GM19372 (cell line): ENCODE measurements at regions not wholly inside any gene's neighbourhood (a gene's known extent, or its start where the extent isn't known, plus 50 kb on each side); places are given as distances from the start of the nearest gene placed in this dataset.

Experiments used
- ATAC-seq: cut with Tn5 transposase; IDR thresholded peaks from one replicate; pipeline ENCODE4 v1.9.1; 2021; ENCODE audit warnings: mild to moderate bottlenecking, low read depth, moderate library complexity; ENCODE audit not compliant: unreplicated experiment

GRCh38 chr14:42602336-42602845 lies 995.7 kb downstream of the LRFN5 start:
- no peak for ATAC-seq

GRCh38 chr14:42572032-42572431 lies 965.4 kb downstream of the LRFN5 start:
- ATAC-seq, result no peak

GRCh38 chr14:42569227-42569626 lies 962.6 kb downstream of the LRFN5 start:
- no peak for ATAC-seq

GRCh38 chr14:42565556-42565955 lies 958.9 kb downstream of the LRFN5 start:
- no peak for ATAC-seq

GRCh38 chr14:42563313-42563712 lies 956.6 kb downstream of the LRFN5 start:
- ATAC-seq, result no peak

- ATAC-seq, result no peak
Observed at GRCh38 chr14:42556551-42556950, 949.9 kb downstream of the LRFN5 start.

- no peak for ATAC-seq
Observed at GRCh38 chr14:42555365-42555764, 948.7 kb downstream of the LRFN5 start.

GRCh38 chr14:42554091-42554490 lies 947.4 kb downstream of the LRFN5 start:
- no peak for ATAC-seq

GRCh38 chr14:42550310-42550709 lies 943.6 kb downstream of the LRFN5 start:
- ATAC-seq, result no peak

- no peak for ATAC-seq
Observed at GRCh38 chr14:42548349-42548748, 941.7 kb downstream of the LRFN5 start.

GRCh38 chr14:42545636-42546035 lies 939.0 kb downstream of the LRFN5 start:
- no peak for ATAC-seq

GRCh38 chr14:42541535-42542001 lies 934.9 kb downstream of the LRFN5 start:
- no peak for ATAC-seq

GRCh38 chr14:42535397-42535796 lies 928.7 kb downstream of the LRFN5 start:
- no peak for ATAC-seq

- ATAC-seq, result no peak
Observed at GRCh38 chr14:42533476-42533875, 926.8 kb downstream of the LRFN5 start.

GRCh38 chr14:42532194-42532593 lies 925.5 kb downstream of the LRFN5 start:
- no peak for ATAC-seq

- ATAC-seq, result no peak
Observed at GRCh38 chr14:42527141-42527540, 920.5 kb downstream of the LRFN5 start.

- peak; percentile 93 for ATAC-seq
Observed at GRCh38 chr14:42523666-42524065, 917.0 kb downstream of the LRFN5 start.

- no peak for ATAC-seq
Observed at GRCh38 chr14:42517806-42518500, 911.3 kb downstream of the LRFN5 start.

GRCh38 chr14:42513837-42514236 lies 907.2 kb downstream of the LRFN5 start:
- no peak for ATAC-seq

- ATAC-seq, result no peak
Observed at GRCh38 chr14:42510071-42510470, 903.4 kb downstream of the LRFN5 start.

- no peak for ATAC-seq
Observed at GRCh38 chr14:42508209-42508946, 901.7 kb downstream of the LRFN5 start.

- no peak for ATAC-seq
Observed at GRCh38 chr14:42504433-42504832, 897.8 kb downstream of the LRFN5 start.
